H1 (cell line): ENCODE measurements at regions not wholly inside any gene's neighbourhood (a gene's known extent, or its start where the extent isn't known, plus 50 kb on each side); places are given as distances from the start of the nearest gene placed in this dataset.

Source experiments
- CTCF ChIA-PET: fragments of 300-600 bp; sonication (Branson Sonifier 250); formaldehyde crosslinking; loops from one replicate; lab custom pipeline; 2021; ENCODE audit not compliant: partially characterized antibody; lab: Charles Lee
- POLR2A ChIA-PET: fragments of 300-600 bp; sonication (Branson Sonifier 250); formaldehyde crosslinking; loops from one replicate; lab custom pipeline; 2021; ENCODE audit warnings: inconsistent platforms; ENCODE audit not compliant: partially characterized antibody; lab: Charles Lee
- DNase-seq, 2 experiments: peaks; one replicate each; pipeline versions ENCODE4 v3.0.0 to v3.0.0-alpha.2; 2010 to 2022; ENCODE audit warnings: low spot score in 2 of 2, low read depth in 1 of 2, mixed read lengths in 1 of 2
- FAIRE-seq: peaks from 2 replicates; lab custom pipeline; 2011; peaks lifted over from hg19 to GRCh38; lab: Jason Lieb, UNC
- H2AFZ ChIP-seq: 2 replicates; pipeline ENCODE4 v1.8.1; 2012; ENCODE audit warnings: low read length, inconsistent platforms
- H2AK5ac ChIP-seq: 2 replicates; pipeline ENCODE4 v1.6.1; 2013; ENCODE audit warnings: low read depth, low read length
- H2BK120ac ChIP-seq: replicated peaks from 2 replicates; pipeline ENCODE3; 2013; ENCODE audit warnings: low read depth, low read length, inconsistent platforms
- H2BK12ac ChIP-seq: 2 replicates; pipeline ENCODE4 v1.6.1; 2013; ENCODE audit warnings: low read depth, low read length
- H2BK15ac ChIP-seq: 2 replicates; pipeline ENCODE4 v1.6.1; 2013; ENCODE audit warnings: low read length
- H2BK20ac ChIP-seq: 2 replicates; pipeline ENCODE4 v1.6.1; 2013; ENCODE audit warnings: low read length
- H2BK5ac ChIP-seq: 2 replicates; pipeline ENCODE4 v1.6.1; 2013; ENCODE audit warnings: low read depth, low read length
- H3K14ac ChIP-seq: 2 replicates; pipeline ENCODE4 v1.6.1; 2013; ENCODE audit warnings: inconsistent platforms; ENCODE audit not compliant: insufficient read length
- H3K18ac ChIP-seq: 2 replicates; pipeline ENCODE4 v1.6.1; 2013; ENCODE audit warnings: low read length; ENCODE audit errors: extremely low read depth
- H3K23ac ChIP-seq: 2 replicates; pipeline ENCODE4 v1.6.1; 2013; ENCODE audit warnings: inconsistent platforms; ENCODE audit not compliant: insufficient read length
- H3K23me2 ChIP-seq: 2 replicates; pipeline ENCODE4 v1.6.1; 2013; ENCODE audit warnings: low read depth, low read length
- H3K27ac ChIP-seq: 2 replicates; pipeline ENCODE4 v1.6.1; 2011; ENCODE audit warnings: low read depth, low read length, inconsistent platforms
- H3K27me3 ChIP-seq, 4 experiments: replicated peaks in 1 of 4; 1 replicate in 1 of 4; 2 replicates in 3 of 4; pipeline versions ENCODE4 v1.6.1 to v1.8.1; 2011 to 2013; ENCODE audit warnings: low read length in 3 of 4, mild to moderate bottlenecking in 3 of 4, inconsistent platforms in 2 of 4, mixed read lengths in 2 of 4, moderate library complexity in 1 of 4; ENCODE audit not compliant: control insufficient read depth in 3 of 4, insufficient read depth in 3 of 4; ENCODE audit errors: extremely low read depth in 1 of 4
- H3K36me3 ChIP-seq, 4 experiments: 2 replicates each; pipeline versions ENCODE4 v1.6.1 to v1.8.1; 2011 to 2013; ENCODE audit warnings: mild to moderate bottlenecking in 4 of 4, low read length in 3 of 4, moderate library complexity in 2 of 4, control low read depth in 1 of 4, inconsistent platforms in 1 of 4; ENCODE audit not compliant: insufficient read depth in 4 of 4, control insufficient read depth in 2 of 4
- H3K4ac ChIP-seq: replicated peaks from 2 replicates; pipeline ENCODE3; 2013; ENCODE audit warnings: low read length, low read depth, mixed read lengths, inconsistent platforms; ENCODE audit not compliant: insufficient read length
- H3K4me1 ChIP-seq, 4 experiments: replicated peaks in 1 of 4; 1 replicate in 1 of 4; 2 replicates in 3 of 4; pipeline versions ENCODE4 v1.6.1 to v1.8.1; 2011 to 2013; ENCODE audit warnings: low read length in 3 of 4, inconsistent platforms in 2 of 4, mixed read lengths in 1 of 4; ENCODE audit not compliant: insufficient read depth in 4 of 4, control insufficient read depth in 3 of 4
- H3K4me2 ChIP-seq, 2 experiments: 2 replicates each; pipeline versions ENCODE4 v1.6.1 to v1.8.1; 2011 to 2013; ENCODE audit warnings: low read depth in 2 of 2, low read length in 2 of 2, control low read depth in 1 of 2, inconsistent platforms in 1 of 2, mild to moderate bottlenecking in 1 of 2; ENCODE audit not compliant: insufficient read depth in 1 of 2
- H3K4me3 ChIP-seq, 4 experiments: fragments of 200-600, 300-600 bp in 1 of 4; sonication (generic), shearing (Covaris generic), sonication (Bioruptor Twin) in 1 of 4; 2 replicates each; pipeline versions ENCODE4 v1.5.1 to v1.8.1; 2011 to 2016; ENCODE audit warnings: low read length in 4 of 4, low read depth in 3 of 4, control low read depth in 2 of 4, inconsistent platforms in 2 of 4, mild to moderate bottlenecking in 2 of 4, mixed read lengths in 1 of 4, moderate library complexity in 1 of 4; ENCODE audit not compliant: insufficient read depth in 2 of 4; ENCODE audit errors: extremely low read depth in 1 of 4
- H3K56ac ChIP-seq: replicated peaks from 2 replicates; pipeline ENCODE3; 2013; ENCODE audit warnings: low read depth, mild to moderate bottlenecking, mixed read lengths, low read length, inconsistent platforms; ENCODE audit not compliant: insufficient read length
- H3K79me1 ChIP-seq: 2 replicates; pipeline ENCODE4 v1.6.1; 2013; ENCODE audit warnings: low read depth, low read length, control low read depth
- H3K79me2 ChIP-seq, 2 experiments: 2 replicates each; pipeline versions ENCODE4 v1.6.1 to v1.8.1; 2012 to 2013; ENCODE audit warnings: low read length in 2 of 2, mild to moderate bottlenecking in 2 of 2, inconsistent platforms in 1 of 2; ENCODE audit not compliant: insufficient read depth in 2 of 2, control insufficient read depth in 1 of 2
- H3K9ac ChIP-seq, 4 experiments: replicated peaks in 1 of 4; 1 replicate in 1 of 4; 2 replicates in 3 of 4; pipeline versions ENCODE4 v1.6.1 to v1.8.1; 2011 to 2013; ENCODE audit warnings: low read depth in 3 of 4, low read length in 3 of 4, control low read depth in 2 of 4, mild to moderate bottlenecking in 2 of 4, moderate library complexity in 2 of 4, inconsistent platforms in 1 of 4; ENCODE audit errors: extremely low read depth in 1 of 4
- H3K9me3 ChIP-seq, 2 experiments: 2 replicates each; pipeline versions ENCODE4 v1.6.1 to v1.8.1; 2012 to 2013; ENCODE audit warnings: mild to moderate bottlenecking in 2 of 2, moderate library complexity in 2 of 2, control low read depth in 1 of 2, inconsistent platforms in 1 of 2, low read depth in 1 of 2, low read length in 1 of 2, mixed read lengths in 1 of 2; ENCODE audit not compliant: insufficient read depth in 2 of 2
- H4K20me1 ChIP-seq, 2 experiments: replicated peaks in 1 of 2; 2 replicates each; pipeline versions ENCODE3 to v1.8.1; 2011 to 2013; ENCODE audit warnings: inconsistent platforms in 2 of 2, low read length in 2 of 2, mild to moderate bottlenecking in 1 of 2; ENCODE audit not compliant: insufficient read depth in 2 of 2, control insufficient read depth in 1 of 2
- H4K5ac ChIP-seq: 2 replicates; pipeline ENCODE4 v1.6.1; 2013; ENCODE audit warnings: low read length, low read depth, mixed read lengths, inconsistent platforms; ENCODE audit not compliant: insufficient read length
- H4K8ac ChIP-seq: 2 replicates; pipeline ENCODE4 v1.8.0; 2013; ENCODE audit warnings: mild to moderate bottlenecking, moderate library complexity, low read length, inconsistent platforms; ENCODE audit not compliant: insufficient read depth; ENCODE audit errors: extremely low read depth
- H4K91ac ChIP-seq: replicated peaks from 2 replicates; pipeline ENCODE3; 2013; ENCODE audit warnings: low read length, mixed read lengths, inconsistent platforms; ENCODE audit not compliant: insufficient read length
- JUN ChIP-seq: IDR thresholded peaks from 2 replicates; pipeline ENCODE4 v1.6.1; 2011; ENCODE audit warnings: low read depth, mild to moderate bottlenecking, improper control_type of control experiment, low read length
- JUND ChIP-seq: IDR thresholded peaks from 2 replicates; pipeline ENCODE4 v1.6.1; 2011; ENCODE audit warnings: mild to moderate bottlenecking, improper control_type of control experiment, low read length
- PHF8 ChIP-seq: fragments of 200-600 bp; sonication (generic); conservative IDR thresholded peaks from 2 replicates; pipeline ENCODE4 v1.7.1; 2012; ENCODE audit warnings: low read depth, mild to moderate bottlenecking, inconsistent platforms, low read length, moderate library complexity
- SIN3A ChIP-seq, 2 experiments: IDR thresholded peaks in 1 of 2; conservative IDR thresholded peaks in 1 of 2; 2 replicates each; pipeline ENCODE4 v1.6.1; 2011 to 2012; ENCODE audit warnings: low read length in 2 of 2, improper control_type of control experiment in 1 of 2, low read depth in 1 of 2, mild to moderate bottlenecking in 1 of 2
- SP1 ChIP-seq: IDR thresholded peaks from 2 replicates; pipeline ENCODE4 v1.6.1; 2011; ENCODE audit warnings: low read depth, low read length
- SP2 ChIP-seq: IDR thresholded peaks from 2 replicates; pipeline ENCODE4 v1.6.1; 2012; ENCODE audit warnings: mild to moderate bottlenecking, low read length, inconsistent platforms
- SUZ12 ChIP-seq: fragments of 200-600 bp; sonication (generic); IDR thresholded peaks from 2 replicates; pipeline ENCODE4 v1.6.1; 2012; ENCODE audit warnings: mild to moderate bottlenecking, inconsistent platforms, low read length, moderate library complexity, mixed read lengths
- TAF1 ChIP-seq: IDR thresholded peaks from 2 replicates; pipeline ENCODE4 v1.6.1; 2011; ENCODE audit warnings: mild to moderate bottlenecking, low read depth, low read length
- WGBS, 2 experiments: shearing (Covaris generic) in 1 of 2; methylation state at CpG; one replicate each; pipeline versions ENCODE4 v1.1.6 to v1.1.7; 2013 to 2015; ENCODE audit warnings: low lambda C conversion rate in 2 of 2, mixed read lengths in 2 of 2, inconsistent platforms in 1 of 2, low coverage in 1 of 2, missing lambda C conversion rate in 1 of 2; ENCODE audit not compliant: insufficient replicate concordance in 2 of 2, insufficient coverage in 1 of 2, insufficient read length in 1 of 2; ENCODE audit errors: extremely low coverage in 1 of 2, missing lambda C conversion rate in 1 of 2; 5-methylcytosine and 5-hydroxymethylcytosine counted together
- TF ChIP-seq, protein P1 (sequence below): IDR thresholded peaks from 2 replicates; pipeline ENCODE4 v1.6.1; 2012; ENCODE audit warnings: low read length, inconsistent platforms
- TF ChIP-seq, protein P2 (sequence below): IDR thresholded peaks from 2 replicates; pipeline ENCODE4 v1.6.1; 2012; ENCODE audit warnings: inconsistent platforms

DNA sequence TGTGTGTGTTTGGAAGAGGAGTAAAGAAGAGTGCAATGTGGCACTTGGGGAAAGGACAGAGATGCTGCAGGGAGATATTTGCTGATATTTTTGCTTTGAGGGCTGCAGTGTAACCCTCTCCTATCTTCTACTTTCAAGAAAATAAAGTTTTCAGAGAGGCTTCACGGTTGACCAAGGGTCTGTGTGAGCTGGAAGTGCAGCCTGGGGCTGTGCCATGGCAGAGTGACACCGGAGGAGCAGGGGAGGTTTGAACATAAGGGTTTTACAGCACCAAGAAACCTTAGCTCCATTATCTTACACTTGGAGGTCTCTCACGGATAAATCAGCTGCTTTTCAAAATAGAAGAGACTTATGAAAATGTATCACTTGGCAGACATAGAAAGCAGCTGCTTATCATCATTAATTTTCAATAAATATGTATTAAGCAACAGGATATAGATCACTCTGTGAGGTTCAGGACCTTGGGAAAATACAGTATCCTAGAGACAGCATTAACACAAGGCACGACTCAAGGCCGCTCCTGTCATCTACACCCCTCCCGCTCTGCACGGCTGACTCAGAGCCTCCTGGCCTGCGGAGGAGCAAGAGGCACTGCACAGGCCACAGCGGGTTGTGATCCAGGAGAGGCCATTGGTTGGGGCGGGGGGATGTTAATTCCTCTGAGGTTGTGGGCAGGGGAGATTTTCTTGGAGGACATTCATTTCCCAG, 127.8 kb downstream of the COPS8 start:
- FAIRE-seq (no peak), DNase-seq (no peak)
- Histone ChIP-seq H3K23me2 (peaks cover 19% of the 10 kb centered on the region), H4K20me1 (peaks cover 0 to 7% of the 10 kb centered on the region in 2 experiments), H2BK120ac (peak overlapping the region; percentile 18), H3K4me3 (no peak overlapping the region), H2AFZ (no peak overlapping the region), H4K5ac (no peak overlapping the region), H2BK12ac (peak overlapping the region; percentile 99; the same call in 1 of the 2 replicates), H3K27me3 (no peaks in the 10 kb centered on the region; a peak in 1 of 7 replicates), H2AK5ac (peak overlapping the region; percentile 100; the same call in 1 of the 2 replicates), H3K79me2 (no peaks in the 10 kb centered on the region; a peak in 1 of 4 replicates), H3K27ac (no peak overlapping the region), H3K14ac (no peak overlapping the region), H3K9me3 (peaks cover 0 to 5% of the 10 kb centered on the region in 2 experiments; a peak in 1 of 4 replicates), H2BK20ac (no peak overlapping the region), H3K56ac (no peak overlapping the region), H2BK15ac (peak overlapping the region; percentile 97; the same call in 1 of the 2 replicates), H4K91ac (peak overlapping the region; percentile 59), H3K18ac (no peak overlapping the region), H3K9ac (no peak overlapping the region), H3K23ac (no peak overlapping the region), H3K79me1 (no peaks in the 10 kb centered on the region), H2BK5ac (peak overlapping the region; percentile 22; the same call in 1 of the 2 replicates), H3K4me2 (no peak overlapping the region), H4K8ac (no peak overlapping the region), H3K4ac (peak overlapping the region; percentile 44), H3K36me3 (peaks cover 0 to 3% (median 0%) of the 10 kb centered on the region in 4 experiments; a peak in 1 of 8 replicates), H3K4me1 (peaks cover 8 to 22% (median 20%) of the 10 kb centered on the region in 4 experiments)
- 89% methylated on average over 10 of the region's 10 CpGs; no CpG with 5 or more reads in 1 of the 2 experiments for WGBS, 2 experiments
- ChIA-PET CTCF (interaction anchor here (0.9 kb wide), 1 partner anchor 39 kb away, joined by 3 read pairs; no protein-coding TSS in a partner anchor), POLR2A (no interaction called here)
- no peak for TF ChIP-seq SP1
- no peak for TF ChIP-seq JUN
- no peak for TF ChIP-seq SP2
- TF ChIP-seq, protein P1, sequence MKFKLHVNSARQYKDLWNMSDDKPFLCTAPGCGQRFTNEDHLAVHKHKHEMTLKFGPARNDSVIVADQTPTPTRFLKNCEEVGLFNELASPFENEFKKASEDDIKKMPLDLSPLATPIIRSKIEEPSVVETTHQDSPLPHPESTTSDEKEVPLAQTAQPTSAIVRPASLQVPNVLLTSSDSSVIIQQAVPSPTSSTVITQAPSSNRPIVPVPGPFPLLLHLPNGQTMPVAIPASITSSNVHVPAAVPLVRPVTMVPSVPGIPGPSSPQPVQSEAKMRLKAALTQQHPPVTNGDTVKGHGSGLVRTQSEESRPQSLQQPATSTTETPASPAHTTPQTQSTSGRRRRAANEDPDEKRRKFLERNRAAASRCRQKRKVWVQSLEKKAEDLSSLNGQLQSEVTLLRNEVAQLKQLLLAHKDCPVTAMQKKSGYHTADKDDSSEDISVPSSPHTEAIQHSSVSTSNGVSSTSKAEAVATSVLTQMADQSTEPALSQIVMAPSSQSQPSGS = no peak
- no peak for TF ChIP-seq TAF1
- TF ChIP-seq, protein P2, sequence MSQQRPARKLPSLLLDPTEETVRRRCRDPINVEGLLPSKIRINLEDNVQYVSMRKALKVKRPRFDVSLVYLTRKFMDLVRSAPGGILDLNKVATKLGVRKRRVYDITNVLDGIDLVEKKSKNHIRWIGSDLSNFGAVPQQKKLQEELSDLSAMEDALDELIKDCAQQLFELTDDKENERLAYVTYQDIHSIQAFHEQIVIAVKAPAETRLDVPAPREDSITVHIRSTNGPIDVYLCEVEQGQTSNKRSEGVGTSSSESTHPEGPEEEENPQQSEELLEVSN = no peak
- TF ChIP-seq SUZ12 = no peak
- TF ChIP-seq JUND = no peak
- no peak for TF ChIP-seq SIN3A (conservative IDR thresholded peaks at IDR 0.05 in 1 of 2, IDR thresholded peaks at IDR 0.05 in 1 of 2; ENCODE audit: low read depth in 1 of 2, low read length in 2 of 2)
- TF ChIP-seq PHF8 = no peak
